ENCODE measurements at regions not wholly inside any gene's neighbourhood (a gene's known extent, or its start where the extent isn't known, plus 50 kb on each side); places are given as distances from the start of the nearest gene placed in this dataset.

- no peaks in the 10 kb centered on the region for H3K9me3 Mint-ChIP-seq
- intact Hi-C loops (cut with micrococcal nuclease) = no loop called here
- H3K27me3 Mint-ChIP-seq (ENCODE audit: low read depth) = peaks cover 26% of the 10 kb centered on the region
- H3K36me3 Mint-ChIP-seq (ENCODE audit: low read depth) = no peaks in the 10 kb centered on the region
- CTCF ChIA-PET = no interaction called here
- H3K4me3 Mint-ChIP-seq = no peak overlapping the region
- H3K27ac Mint-ChIP-seq = no peak overlapping the region
- no peaks in the 10 kb centered on the region for H3K4me1 Mint-ChIP-seq (ENCODE audit: low read depth)
- no peak for DNase-seq
Measured at GRCh38 chr3:178465260-178466180, 70.7 kb upstream of the KCNMB2 start.

DNA sequence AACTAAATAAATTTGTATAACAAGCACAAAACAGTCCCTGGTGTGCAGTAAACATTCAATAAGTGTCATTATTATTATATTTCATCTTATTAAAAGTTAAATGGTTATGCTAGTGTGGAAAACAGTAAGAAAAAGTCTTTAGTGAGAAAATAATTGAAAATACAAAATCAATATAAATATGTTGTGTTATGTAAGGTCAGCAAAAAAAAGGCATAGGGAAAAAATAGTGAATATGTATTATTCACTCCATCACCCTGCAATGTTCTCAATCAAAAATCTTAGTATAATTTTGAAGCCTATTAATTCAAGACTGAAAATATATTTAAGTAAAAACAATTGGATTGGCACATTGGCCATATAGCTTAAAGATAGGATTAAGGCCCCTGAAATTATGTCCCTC is 63.3 kb upstream of the KCNMB2 start:
- Mint-ChIP-seq H3K36me3 (ENCODE audit: low read depth) (no peaks in the 10 kb centered on the region), H3K4me1 (ENCODE audit: low read depth) (no peaks in the 10 kb centered on the region), H3K27ac (no peak overlapping the region), H3K4me3 (no peak overlapping the region), H3K27me3 (ENCODE audit: low read depth) (peaks cover 12% of the 10 kb centered on the region), H3K9me3 (no peaks in the 10 kb centered on the region)
- no peak for DNase-seq
- CTCF ChIA-PET = no interaction called here
- intact Hi-C loops (cut with micrococcal nuclease) = no loop called here

GRCh38 chr3:178474526-178474925 is 61.7 kb upstream of the KCNMB2 start:
- Mint-ChIP-seq H3K27ac (no peak overlapping the region), H3K27me3 (ENCODE audit: low read depth) (peaks cover 6% of the 10 kb centered on the region), H3K36me3 (ENCODE audit: low read depth) (no peaks in the 10 kb centered on the region), H3K4me3 (no peak overlapping the region), H3K4me1 (ENCODE audit: low read depth) (no peaks in the 10 kb centered on the region), H3K9me3 (no peaks in the 10 kb centered on the region)
- no peak for DNase-seq
- intact Hi-C loops (cut with micrococcal nuclease) = no loop called here
- CTCF ChIA-PET = interaction anchor here (0.6 kb wide), 1 partner anchor 366 kb away, joined by 3 read pairs; no protein-coding TSS in a partner anchor

DNA sequence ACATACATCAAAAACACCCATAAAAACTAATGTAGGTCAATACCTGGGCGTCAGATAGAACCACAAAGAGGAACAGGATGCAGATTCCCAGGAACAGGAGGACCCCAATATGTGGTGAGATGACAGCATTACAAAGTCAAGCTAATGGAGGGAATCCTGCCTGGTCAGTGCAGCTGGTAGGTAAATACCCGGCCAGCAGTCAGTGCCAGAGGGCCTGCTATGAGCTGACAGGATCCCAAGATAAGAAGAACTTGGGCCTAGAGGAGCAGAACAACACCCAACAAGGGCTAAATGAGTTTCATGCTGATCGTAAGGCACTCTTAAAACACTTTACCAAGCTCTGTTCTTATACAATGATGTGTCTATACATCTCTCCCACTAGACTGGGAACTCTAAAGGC is 61.2 kb upstream of the KCNMB2 start:
- Mint-ChIP-seq H3K4me3 (no peak overlapping the region), H3K27me3 (ENCODE audit: low read depth) (peaks cover 6% of the 10 kb centered on the region), H3K27ac (no peak overlapping the region), H3K9me3 (no peaks in the 10 kb centered on the region), H3K4me1 (ENCODE audit: low read depth) (no peaks in the 10 kb centered on the region), H3K36me3 (ENCODE audit: low read depth) (no peaks in the 10 kb centered on the region)
- no peak for DNase-seq
- intact Hi-C loops (cut with micrococcal nuclease) = no loop called here
- CTCF ChIA-PET = interaction anchor here (0.6 kb wide), 1 partner anchor 366 kb away, joined by 3 read pairs; no protein-coding TSS in a partner anchor

- intact Hi-C loops (cut with micrococcal nuclease) = no loop called here
- peaks cover 3% of the 10 kb centered on the region for H3K27me3 Mint-ChIP-seq (ENCODE audit: low read depth)
- CTCF ChIA-PET = no interaction called here
- H3K27ac Mint-ChIP-seq = no peak overlapping the region
- H3K36me3 Mint-ChIP-seq (ENCODE audit: low read depth) = no peaks in the 10 kb centered on the region
- H3K4me3 Mint-ChIP-seq = no peak overlapping the region
- H3K4me1 Mint-ChIP-seq (ENCODE audit: low read depth) = no peaks in the 10 kb centered on the region
- DNase-seq = no peak
- H3K9me3 Mint-ChIP-seq = no peaks in the 10 kb centered on the region
Measured at GRCh38 chr3:178476886-178477285, 59.4 kb upstream of the KCNMB2 start.

DNA sequence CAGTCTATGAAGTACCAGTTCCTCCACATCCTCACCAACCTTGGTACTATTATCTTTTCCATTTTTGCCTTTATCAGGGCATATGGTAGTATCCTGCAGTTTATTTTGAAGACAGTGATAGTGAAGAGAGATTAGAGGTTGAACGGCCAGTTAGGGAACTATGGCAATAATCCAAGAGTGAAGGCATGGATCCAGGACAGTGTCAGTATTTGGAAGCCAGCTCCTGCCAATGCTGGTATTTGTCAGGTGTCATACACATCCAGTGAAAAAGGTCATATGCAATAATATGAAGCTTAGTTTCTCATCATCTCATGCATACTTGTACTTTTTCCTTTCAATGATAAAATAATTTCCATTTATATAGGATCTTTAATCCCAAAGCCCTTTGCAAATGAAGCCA is 56.8 kb upstream of the KCNMB2 start:
- Mint-ChIP-seq H3K27ac (no peak overlapping the region), H3K4me1 (ENCODE audit: low read depth) (no peaks in the 10 kb centered on the region), H3K9me3 (no peaks in the 10 kb centered on the region), H3K36me3 (ENCODE audit: low read depth) (no peaks in the 10 kb centered on the region), H3K27me3 (ENCODE audit: low read depth) (peaks cover 3% of the 10 kb centered on the region), H3K4me3 (no peak overlapping the region)
- no peak for DNase-seq
- intact Hi-C loops (cut with micrococcal nuclease) = no loop called here
- CTCF ChIA-PET = no interaction called here

- CTCF ChIA-PET = no interaction called here
- H3K9me3 Mint-ChIP-seq = no peaks in the 10 kb centered on the region
- H3K4me1 Mint-ChIP-seq (ENCODE audit: low read depth) = no peaks in the 10 kb centered on the region
- intact Hi-C loops (cut with micrococcal nuclease) = no loop called here
- no peak for DNase-seq
- H3K27me3 Mint-ChIP-seq (ENCODE audit: low read depth) = peaks cover 4% of the 10 kb centered on the region
- no peak overlapping the region for H3K4me3 Mint-ChIP-seq
- H3K36me3 Mint-ChIP-seq (ENCODE audit: low read depth) = no peaks in the 10 kb centered on the region
- H3K27ac Mint-ChIP-seq = no peak overlapping the region
Measured at GRCh38 chr3:178479860-178480259, 56.4 kb upstream of the KCNMB2 start.

DNA sequence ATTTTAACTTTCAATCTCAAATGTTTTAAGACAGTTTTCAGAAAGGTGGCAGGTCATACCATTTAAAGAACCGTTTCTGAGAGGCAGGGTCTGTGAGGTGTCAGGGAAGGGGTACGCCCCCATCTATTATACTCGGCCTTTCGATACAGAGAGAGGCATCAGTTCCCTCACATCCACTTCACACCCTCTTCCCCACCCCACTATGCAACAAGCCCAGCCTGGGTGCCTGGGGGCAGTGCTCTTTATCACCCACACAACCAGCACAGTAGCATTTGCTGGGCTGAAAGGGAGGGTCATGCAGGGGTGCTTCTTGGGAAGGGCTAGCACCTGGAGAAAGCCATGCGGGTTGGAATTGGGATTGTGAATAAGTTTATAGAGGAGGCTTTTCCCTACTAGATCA is 56.0 kb upstream of the KCNMB2 start:
- Mint-ChIP-seq H3K4me3 (no peak overlapping the region), H3K36me3 (ENCODE audit: low read depth) (no peaks in the 10 kb centered on the region), H3K27ac (no peak overlapping the region), H3K4me1 (ENCODE audit: low read depth) (no peaks in the 10 kb centered on the region), H3K9me3 (no peaks in the 10 kb centered on the region), H3K27me3 (ENCODE audit: low read depth) (peaks cover 8% of the 10 kb centered on the region)
- intact Hi-C loops (cut with micrococcal nuclease) = no loop called here
- CTCF ChIA-PET = no interaction called here
- DNase-seq = no peak

DNA sequence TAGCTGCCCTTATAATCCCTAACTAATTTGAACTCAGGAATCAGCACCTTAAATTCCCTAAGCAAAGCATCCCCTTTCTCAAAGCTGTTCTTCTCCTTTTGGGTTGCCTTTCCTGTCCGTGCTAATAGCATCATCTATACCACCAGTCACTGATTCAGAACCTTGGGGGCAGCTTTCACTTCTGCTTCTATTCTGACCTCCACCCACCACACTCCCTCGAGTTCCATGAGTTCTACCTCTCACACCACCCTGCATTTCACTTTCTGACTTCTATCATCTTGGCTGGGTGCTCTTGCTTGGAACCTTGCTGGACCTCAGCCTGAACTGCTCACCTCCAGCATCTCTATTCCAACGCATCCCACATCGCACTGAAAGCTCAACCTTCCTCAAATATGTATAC is 55.4 kb upstream of the KCNMB2 start:
- Mint-ChIP-seq H3K9me3 (no peaks in the 10 kb centered on the region), H3K36me3 (ENCODE audit: low read depth) (no peaks in the 10 kb centered on the region), H3K4me3 (no peak overlapping the region), H3K27ac (no peak overlapping the region), H3K27me3 (ENCODE audit: low read depth) (peaks cover 8% of the 10 kb centered on the region), H3K4me1 (ENCODE audit: low read depth) (no peaks in the 10 kb centered on the region)
- intact Hi-C loops (cut with micrococcal nuclease) = no loop called here
- no peak for DNase-seq
- CTCF ChIA-PET = no interaction called here

DNA sequence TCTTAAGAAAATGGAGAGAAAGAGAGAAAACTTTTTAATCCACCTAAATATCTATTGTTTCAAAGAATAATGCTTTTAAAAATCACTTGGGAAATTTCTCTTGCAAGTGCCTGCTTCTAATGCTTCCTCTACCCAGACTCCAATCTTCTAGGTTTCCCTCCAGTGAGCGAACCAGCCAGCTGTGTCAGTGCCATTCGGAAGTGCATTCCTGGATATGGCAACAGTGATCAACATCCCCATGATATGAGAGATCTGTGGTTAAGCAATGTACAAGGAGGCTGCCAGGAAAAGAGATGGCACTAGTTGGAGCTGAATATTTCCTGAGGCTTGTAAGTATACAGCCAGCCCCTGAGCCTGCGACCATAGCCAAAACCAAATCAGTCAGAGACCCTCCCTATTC is 53.3 kb upstream of the KCNMB2 start:
- Mint-ChIP-seq H3K36me3 (ENCODE audit: low read depth) (no peaks in the 10 kb centered on the region), H3K4me1 (ENCODE audit: low read depth) (no peaks in the 10 kb centered on the region), H3K9me3 (no peaks in the 10 kb centered on the region), H3K27ac (no peak overlapping the region), H3K27me3 (ENCODE audit: low read depth) (peaks cover 8% of the 10 kb centered on the region), H3K4me3 (no peak overlapping the region)
- CTCF ChIA-PET = no interaction called here
- DNase-seq = no peak
- intact Hi-C loops (cut with micrococcal nuclease) = no loop called here

- H3K4me1 Mint-ChIP-seq (ENCODE audit: low read depth) = no peaks in the 10 kb centered on the region
- H3K36me3 Mint-ChIP-seq (ENCODE audit: low read depth) = no peaks in the 10 kb centered on the region
- CTCF ChIA-PET = no interaction called here
- DNase-seq = no peak
- H3K9me3 Mint-ChIP-seq = no peaks in the 10 kb centered on the region
- peaks cover 8% of the 10 kb centered on the region for H3K27me3 Mint-ChIP-seq (ENCODE audit: low read depth)
- intact Hi-C loops (cut with micrococcal nuclease) = no loop called here
- no peak overlapping the region for H3K4me3 Mint-ChIP-seq
- H3K27ac Mint-ChIP-seq = no peak overlapping the region
Measured at GRCh38 chr3:178483704-178484103, 52.5 kb upstream of the KCNMB2 start.

DNA sequence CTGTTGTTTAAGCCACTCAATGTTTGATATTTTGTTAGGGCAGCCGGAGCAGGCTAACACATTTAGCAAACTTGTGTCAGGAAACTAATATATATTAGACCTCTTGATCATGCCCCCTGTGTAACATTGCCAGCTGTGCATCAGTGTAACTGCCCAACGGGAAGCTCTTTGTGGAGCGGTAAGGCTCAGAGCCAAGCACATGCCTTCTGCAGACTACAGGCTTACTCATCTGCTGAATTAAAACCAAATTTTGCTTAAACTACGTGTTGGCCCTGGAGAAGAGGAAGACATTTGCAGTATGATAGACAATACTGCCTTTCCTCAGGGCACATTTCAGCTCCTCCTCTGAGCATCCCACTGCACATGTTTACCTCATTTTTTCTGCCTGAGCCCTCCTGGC is 50.5 kb upstream of the KCNMB2 start:
- H3K4me3 Mint-ChIP-seq = no peak overlapping the region
- H3K9me3 Mint-ChIP-seq = no peaks in the 10 kb centered on the region
- intact Hi-C loops (cut with micrococcal nuclease) = no loop called here
- H3K4me1 Mint-ChIP-seq (ENCODE audit: low read depth) = no peaks in the 10 kb centered on the region
- H3K36me3 Mint-ChIP-seq (ENCODE audit: low read depth) = no peaks in the 10 kb centered on the region
- no peak overlapping the region for H3K27ac Mint-ChIP-seq
- peaks cover 8% of the 10 kb centered on the region for H3K27me3 Mint-ChIP-seq (ENCODE audit: low read depth)
- DNase-seq = no peak
- CTCF ChIA-PET = interaction anchor here (0.6 kb wide), 1 partner anchor 391 kb away, joined by 3 read pairs; no protein-coding TSS in a partner anchor
